Tibial nerve (tissue), 4 donors: ENCODE measurements at regions not wholly inside any gene's neighbourhood (a gene's known extent, or its start where the extent isn't known, plus 50 kb on each side); places are given as distances from the start of the nearest gene placed in this dataset.

Experiments
- DNase-seq, 2 donors: peaks; one replicate each; pipeline ENCODE4 v3.0.0-alpha.2; 2019; ENCODE audit warnings: low spot score in 2 of 2
- H3K27ac ChIP-seq, 4 donors: fragments of 200-600 bp; sonication (generic) in 3 of 4; one replicate each; pipeline ENCODE4 v1.5.1; 2017 to 2019; ENCODE audit warnings: mild to moderate bottlenecking in 1 of 4
- H3K27me3 ChIP-seq, 2 donors: fragments of 200-600 bp; sonication (generic) in 1 of 2; one replicate each; pipeline versions ENCODE4 v1.5.1 to v1.6.0; 2017 to 2019
- H3K36me3 ChIP-seq, 3 donors: fragments of 200-600 bp; sonication (generic); one replicate each; pipeline ENCODE4 v1.5.1; 2018 to 2019
- H3K4me1 ChIP-seq, 4 donors: fragments of 200-600 bp; sonication (generic) in 3 of 4; one replicate each; pipeline ENCODE4 v1.5.1; 2017 to 2019
- H3K4me3 ChIP-seq, 4 donors: fragments of 200-600 bp; sonication (generic) in 3 of 4; one replicate each; pipeline ENCODE4 v1.5.1; 2017 to 2019; ENCODE audit warnings: mild to moderate bottlenecking in 1 of 4, moderate library complexity in 1 of 4
- H3K9me3 ChIP-seq, 4 donors: fragments of 200-600 bp; sonication (generic) in 3 of 4; one replicate each; pipeline ENCODE4 v1.5.1; 2017 to 2019
- EP300 ChIP-seq, 2 donors: sonication (generic); formaldehyde crosslinking; IDR thresholded peaks; one replicate each; pipeline ENCODE4 v1.6.1; 2017; ENCODE audit warnings: antibody characterized with exemption in 2 of 2, mild to moderate bottlenecking in 1 of 2
- POLR2A ChIP-seq, 2 donors: fragments of 450-650 bp; IDR thresholded peaks; one replicate each; pipeline ENCODE4 v1.6.1; 2017; ENCODE audit warnings: antibody characterized with exemption in 2 of 2, mild to moderate bottlenecking in 2 of 2, moderate library complexity in 2 of 2
- WGBS, 2 donors: methylation state at CpG; one replicate each; pipeline ENCODE4 v1.1.5; 2018; 5-methylcytosine and 5-hydroxymethylcytosine counted together
- TF ChIP-seq, protein P1 (sequence below), 5 experiments: fragments of 200-600 bp in 3 of 5; fragments of 450-650 bp in 2 of 5; sonication (generic) in 3 of 5; IDR thresholded peaks; one replicate each; pipeline ENCODE4 v1.5.1; 2016 to 2019; ENCODE audit warnings: antibody characterized with exemption in 5 of 5, mild to moderate bottlenecking in 3 of 5, moderate library complexity in 2 of 5

DNA sequence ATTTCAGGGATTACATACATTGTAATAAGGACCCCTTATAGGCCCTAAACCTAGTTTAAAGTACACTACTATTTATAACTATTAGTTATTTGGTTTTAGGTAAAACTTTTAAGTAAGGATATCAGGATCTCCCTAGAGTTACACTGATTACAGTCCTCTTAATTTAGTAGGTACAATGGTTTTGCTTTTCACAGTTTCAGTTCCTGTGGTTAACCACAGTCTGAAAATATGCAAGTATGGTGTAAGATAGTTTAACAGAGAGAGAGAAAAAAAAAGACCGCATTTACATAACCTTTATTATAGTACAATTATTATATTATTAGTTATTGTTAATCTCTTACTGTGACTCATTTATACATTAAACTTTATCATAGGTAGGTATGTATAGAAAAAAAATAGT, 725.3 kb upstream of the PTPRD start:
- H3K9me3 ChIP-seq, result no peaks in the 10 kb centered on the region
- H3K4me3 ChIP-seq, result no peak overlapping the region

DNA sequence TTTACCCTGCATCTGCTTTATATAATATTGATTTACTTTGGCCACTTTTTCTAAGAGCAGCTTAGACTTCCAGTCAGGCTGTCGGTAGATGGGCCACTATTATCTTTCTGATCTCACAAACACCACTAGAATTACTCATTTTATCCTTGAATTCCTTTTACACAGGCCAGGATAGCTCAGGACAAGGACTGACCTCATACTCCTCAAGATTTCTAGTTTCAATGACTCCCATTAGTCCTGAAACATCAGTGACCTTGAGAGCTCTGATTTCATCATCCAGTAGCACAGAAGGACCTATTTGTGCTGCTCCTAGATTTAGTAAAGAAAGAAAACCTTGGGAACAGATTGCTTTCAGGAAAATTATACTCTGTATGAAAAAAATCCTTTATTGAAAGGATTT, 727.9 kb upstream of the PTPRD start:
- H3K36me3 ChIP-seq, result no peaks in the 10 kb centered on the region
- no peaks in the 10 kb centered on the region for H3K4me1 ChIP-seq
- TF ChIP-seq, protein P1, sequence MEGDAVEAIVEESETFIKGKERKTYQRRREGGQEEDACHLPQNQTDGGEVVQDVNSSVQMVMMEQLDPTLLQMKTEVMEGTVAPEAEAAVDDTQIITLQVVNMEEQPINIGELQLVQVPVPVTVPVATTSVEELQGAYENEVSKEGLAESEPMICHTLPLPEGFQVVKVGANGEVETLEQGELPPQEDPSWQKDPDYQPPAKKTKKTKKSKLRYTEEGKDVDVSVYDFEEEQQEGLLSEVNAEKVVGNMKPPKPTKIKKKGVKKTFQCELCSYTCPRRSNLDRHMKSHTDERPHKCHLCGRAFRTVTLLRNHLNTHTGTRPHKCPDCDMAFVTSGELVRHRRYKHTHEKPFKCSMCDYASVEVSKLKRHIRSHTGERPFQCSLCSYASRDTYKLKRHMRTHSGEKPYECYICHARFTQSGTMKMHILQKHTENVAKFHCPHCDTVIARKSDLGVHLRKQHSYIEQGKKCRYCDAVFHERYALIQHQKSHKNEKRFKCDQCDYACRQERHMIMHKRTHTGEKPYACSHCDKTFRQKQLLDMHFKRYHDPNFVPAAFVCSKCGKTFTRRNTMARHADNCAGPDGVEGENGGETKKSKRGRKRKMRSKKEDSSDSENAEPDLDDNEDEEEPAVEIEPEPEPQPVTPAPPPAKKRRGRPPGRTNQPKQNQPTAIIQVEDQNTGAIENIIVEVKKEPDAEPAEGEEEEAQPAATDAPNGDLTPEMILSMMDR (IDR thresholded peaks at IDR 0.05), result no peak
- TF ChIP-seq EP300 (IDR thresholded peaks at IDR 0.05) (no peak), POLR2A (IDR thresholded peaks at IDR 0.05) (no peak)
- no peak overlapping the region for H3K27ac ChIP-seq
- H3K9me3 ChIP-seq, result no peaks in the 10 kb centered on the region
- H3K4me3 ChIP-seq, result no peak overlapping the region
- DNase-seq, result no peak
- no peaks in the 10 kb centered on the region for H3K27me3 ChIP-seq
- 29 to 41% methylated on average over 1 of the region's 1 CpG for WGBS, 2 donors

More for the DNA sequence above, 725.3 kb upstream of the PTPRD start:
- WGBS, 2 donors, result 83 to 87% methylated on average over 1 of the region's 1 CpG
- no peak for DNase-seq
- Histone ChIP-seq H3K27me3 (no peaks in the 10 kb centered on the region), H3K4me1 (no peaks in the 10 kb centered on the region), H3K36me3 (no peaks in the 10 kb centered on the region), H3K27ac (no peak overlapping the region)
- TF ChIP-seq, protein P1 (IDR thresholded peaks at IDR 0.05), result no peak
- no peak for TF ChIP-seq POLR2A (IDR thresholded peaks at IDR 0.05)
- TF ChIP-seq EP300 (IDR thresholded peaks at IDR 0.05), result no peak

DNA sequence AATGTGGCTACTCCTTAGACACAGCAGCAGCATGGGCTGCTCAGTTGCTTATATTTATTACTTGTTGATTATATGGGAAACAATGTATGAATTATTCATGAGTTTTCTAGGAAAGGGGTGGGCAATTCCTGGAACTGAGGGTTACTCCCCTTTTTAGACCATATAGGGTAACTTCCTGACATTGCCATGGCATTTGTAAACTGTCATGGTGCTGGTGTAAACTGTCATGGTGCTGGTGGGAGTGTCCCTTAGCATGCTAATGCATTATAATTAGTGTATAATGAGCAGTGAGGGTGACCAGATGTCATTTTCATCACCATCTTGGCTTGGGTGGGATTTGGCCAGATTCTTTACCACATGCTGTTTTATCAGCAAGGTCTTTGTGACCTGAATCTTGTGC, 734.6 kb upstream of the PTPRD start:
- Histone ChIP-seq H3K4me3 (no peak overlapping the region), H3K27ac (no peak overlapping the region), H3K36me3 (no peaks in the 10 kb centered on the region), H3K4me1 (no peaks in the 10 kb centered on the region), H3K9me3 (no peaks in the 10 kb centered on the region), H3K27me3 (no peaks in the 10 kb centered on the region)
- TF ChIP-seq POLR2A (IDR thresholded peaks at IDR 0.05) (no peak), EP300 (IDR thresholded peaks at IDR 0.05) (no peak)
- TF ChIP-seq, protein P1 (IDR thresholded peaks at IDR 0.05), result no peak
- no peak for DNase-seq

DNA sequence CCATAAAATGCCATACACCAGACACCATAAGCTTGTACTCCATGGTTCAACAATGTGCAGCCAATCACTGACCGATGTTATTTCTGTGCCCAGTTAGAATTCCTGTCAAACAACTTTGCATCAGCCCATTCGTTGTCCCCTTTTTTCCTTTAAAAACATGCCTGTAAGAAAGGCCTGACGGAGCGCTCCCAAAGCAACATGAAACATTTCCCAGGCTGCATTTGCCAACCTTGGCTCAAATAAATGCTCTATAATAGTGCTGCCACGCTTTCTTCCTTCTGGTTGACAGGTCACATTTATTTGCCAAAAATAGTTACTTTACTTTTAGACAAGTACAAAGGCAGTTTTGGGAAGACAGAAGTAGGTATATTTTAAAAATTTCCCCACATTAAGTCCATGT, 735.6 kb upstream of the PTPRD start:
- WGBS, 2 donors, result 80 to 82% methylated on average over 5 of the region's 5 CpGs
- no peak for TF ChIP-seq POLR2A (IDR thresholded peaks at IDR 0.05)
- no peak for TF ChIP-seq EP300 (IDR thresholded peaks at IDR 0.05)
- TF ChIP-seq, protein P1 (IDR thresholded peaks at IDR 0.05), result no peak
- no peak overlapping the region for H3K4me3 ChIP-seq
- no peaks in the 10 kb centered on the region for H3K36me3 ChIP-seq
- H3K27ac ChIP-seq, result no peak overlapping the region
- DNase-seq, result no peak
- H3K4me1 ChIP-seq, result no peaks in the 10 kb centered on the region
- no peaks in the 10 kb centered on the region for H3K9me3 ChIP-seq
- no peaks in the 10 kb centered on the region for H3K27me3 ChIP-seq

DNA sequence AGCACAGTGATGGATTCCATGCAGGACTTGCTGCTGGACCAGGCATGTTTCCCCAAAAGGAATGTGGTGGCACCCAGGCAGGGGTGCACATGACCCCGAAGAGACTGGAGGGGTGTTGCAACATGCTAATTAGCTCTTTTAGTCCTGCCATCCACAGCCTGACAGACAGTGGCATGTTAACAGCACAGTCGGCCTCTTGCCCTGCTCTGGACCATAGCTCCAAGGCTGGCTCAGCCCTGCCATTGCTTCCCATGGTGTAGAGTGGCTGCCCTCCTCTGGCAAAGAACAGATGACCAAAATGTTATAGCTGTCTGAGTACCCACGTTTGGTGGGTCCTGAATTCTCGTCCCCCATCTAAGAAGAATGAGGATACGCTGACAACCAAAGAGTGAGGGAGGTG, 736.4 kb upstream of the PTPRD start:
- Histone ChIP-seq H3K4me3 (no peak overlapping the region), H3K27me3 (no peaks in the 10 kb centered on the region), H3K36me3 (no peaks in the 10 kb centered on the region), H3K9me3 (no peaks in the 10 kb centered on the region), H3K4me1 (no peaks in the 10 kb centered on the region), H3K27ac (no peak overlapping the region)
- no peak for TF ChIP-seq EP300 (IDR thresholded peaks at IDR 0.05)
- TF ChIP-seq POLR2A (IDR thresholded peaks at IDR 0.05), result no peak
- TF ChIP-seq, protein P1 (IDR thresholded peaks at IDR 0.05), result no peak
- 86 to 87% methylated on average over 5 of the region's 5 CpGs for WGBS, 2 donors
- DNase-seq, result no peak
